ENCODE measurements at regions not wholly inside any gene's neighbourhood (a gene's known extent, or its start where the extent isn't known, plus 50 kb on each side); places are given as distances from the start of the nearest gene placed in this dataset.

DNA sequence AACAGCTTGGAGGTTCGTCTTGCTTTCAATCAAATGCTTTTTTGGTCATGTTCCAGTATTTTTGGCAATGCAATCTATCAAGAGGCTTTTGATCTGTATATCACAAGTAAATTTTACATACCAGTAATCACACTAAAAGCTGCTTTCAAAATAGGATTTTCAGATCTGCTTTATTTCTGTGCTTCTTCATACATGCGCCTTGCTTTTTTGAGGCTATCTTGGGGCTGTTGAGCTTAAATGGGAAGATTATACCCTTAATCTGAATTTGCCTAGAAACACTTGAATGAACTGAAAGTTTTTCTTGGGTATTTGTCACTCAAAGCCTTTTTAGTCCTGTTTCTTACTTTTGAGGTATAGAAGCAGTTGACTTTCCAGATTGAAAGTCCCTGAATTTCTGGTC lies 62.1 kb upstream of the DCBLD2 start:
- no peak for TF ChIP-seq CTCF (conservative IDR thresholded peaks at IDR 0.05; ENCODE audit: low read length)
- DNase-seq (ENCODE audit: low read depth), result no peak
- H3K4me3 ChIP-seq (ENCODE audit: low read length), result no peak overlapping the region

DNA sequence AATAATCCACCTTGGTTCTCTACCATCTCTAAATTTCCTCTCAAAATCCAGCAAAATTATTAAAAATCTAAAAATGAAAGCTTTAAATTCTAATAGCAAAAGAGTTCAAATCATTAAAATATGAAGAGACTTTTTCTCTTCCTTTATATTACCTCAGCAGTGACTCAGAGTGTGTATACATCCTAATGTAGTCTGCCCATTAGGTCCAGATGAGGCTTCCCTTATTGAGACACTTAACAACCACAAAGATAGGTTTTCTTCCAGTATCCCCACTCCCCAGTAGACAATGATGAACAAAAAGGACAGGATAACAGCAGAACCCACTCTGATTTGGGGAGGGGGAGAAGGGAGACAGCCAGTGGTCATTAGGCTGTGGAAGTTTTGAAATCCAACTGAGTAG lies 61.5 kb upstream of the DCBLD2 start:
- TF ChIP-seq CTCF (conservative IDR thresholded peaks at IDR 0.05; ENCODE audit: low read length), result no peak
- no peak for DNase-seq (ENCODE audit: low read depth)
- no peak overlapping the region for H3K4me3 ChIP-seq (ENCODE audit: low read length)

DNA sequence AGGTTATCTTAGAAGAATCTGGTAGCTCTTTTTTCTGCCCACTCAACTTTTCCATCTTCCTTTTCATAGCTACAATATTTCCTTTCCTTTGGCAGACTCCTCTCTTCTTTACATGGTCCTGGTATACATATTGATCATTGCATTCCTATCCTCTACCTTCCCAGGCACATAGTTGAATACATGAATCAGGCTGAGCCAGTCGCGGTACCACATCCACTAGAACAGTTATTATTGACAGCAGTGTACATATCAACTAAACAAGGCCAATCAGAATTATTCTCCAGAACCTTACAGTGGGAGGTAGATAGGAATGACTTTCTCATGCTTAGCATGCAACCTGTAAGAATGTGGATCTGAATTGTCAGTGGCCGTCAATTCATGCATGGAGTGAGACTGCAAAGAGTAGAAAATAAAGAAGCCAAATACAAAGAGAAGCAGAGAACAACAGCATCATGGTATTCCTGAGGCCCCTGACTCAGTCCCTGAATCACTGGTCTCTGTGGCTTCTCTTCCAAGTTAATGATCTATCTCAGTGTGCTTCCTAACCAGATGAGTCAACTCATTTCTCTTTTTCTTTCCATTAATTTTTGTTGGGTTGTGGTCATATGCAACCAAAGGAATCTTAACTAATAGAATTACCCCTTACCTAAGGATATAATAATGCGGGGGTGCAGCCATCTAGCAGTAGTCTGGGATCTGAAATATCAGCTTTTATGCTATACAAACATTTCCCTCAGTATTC lies 60.9 kb upstream of the DCBLD2 start:
- peak; percentile 75 for DNase-seq (ENCODE audit: low read depth)
- TF ChIP-seq CTCF (conservative IDR thresholded peaks at IDR 0.05; ENCODE audit: low read length), result no peak

DNA sequence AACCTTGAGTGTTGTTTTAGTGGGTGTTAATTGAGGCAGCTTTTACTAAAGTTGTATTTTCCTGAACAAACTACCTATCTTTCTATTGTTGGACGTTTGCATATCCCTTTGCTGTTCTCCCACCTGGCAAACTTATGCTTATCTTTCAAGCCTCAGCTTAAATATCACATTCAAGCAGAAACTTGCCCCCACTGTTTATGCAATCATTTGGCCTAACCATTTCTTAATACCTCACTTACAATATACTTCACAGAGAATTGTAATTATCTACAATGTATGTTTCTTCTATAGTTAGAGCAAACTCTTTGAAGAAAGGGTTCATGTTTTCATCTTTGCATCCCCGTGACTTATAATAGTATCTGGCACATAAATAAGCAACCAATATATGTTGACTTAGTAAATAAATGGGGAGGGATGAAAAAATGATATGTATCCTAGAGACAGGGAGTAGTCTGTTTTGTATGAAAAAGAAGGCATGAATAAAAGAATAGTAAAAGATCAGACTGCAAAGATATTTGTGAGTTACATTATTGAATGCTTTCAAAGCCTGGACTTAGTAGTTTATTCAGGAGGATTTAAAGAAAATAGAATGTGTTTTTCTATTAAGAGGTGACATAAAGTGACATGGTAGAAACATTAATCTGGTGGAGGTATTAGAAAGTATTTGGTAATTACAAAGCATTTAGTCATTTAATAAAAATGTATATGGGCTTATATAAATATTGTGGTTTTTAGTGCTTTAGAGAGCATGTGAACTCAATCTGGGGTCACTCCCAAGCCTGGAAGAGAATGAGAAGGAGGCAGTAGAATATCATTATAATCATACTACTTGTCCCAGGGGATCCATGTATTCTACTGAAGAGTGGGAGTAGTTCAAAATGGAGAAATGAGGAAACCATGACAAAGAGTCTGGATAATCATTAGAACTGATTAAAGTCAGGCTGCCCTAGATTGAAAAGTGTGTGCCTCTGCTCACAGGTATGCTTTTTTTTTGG lies 60.0 kb upstream of the DCBLD2 start:
- H3K4me3 ChIP-seq (ENCODE audit: low read length), result no peak overlapping the region
- no peak for TF ChIP-seq CTCF (conservative IDR thresholded peaks at IDR 0.05; ENCODE audit: low read length)
- peak; percentile 73 for DNase-seq (ENCODE audit: low read depth)

More for the DNA sequence above, 60.9 kb upstream of the DCBLD2 start:
- no peak overlapping the region for H3K4me3 ChIP-seq (ENCODE audit: low read length)

GRCh38 chr3:98957681-98958080 lies 56.2 kb upstream of the DCBLD2 start:
- DNase-seq (ENCODE audit: low read depth), result no peak
- no peak overlapping the region for H3K4me3 ChIP-seq (ENCODE audit: low read length)
- TF ChIP-seq CTCF (conservative IDR thresholded peaks at IDR 0.05; ENCODE audit: low read length), result no peak

- TF ChIP-seq CTCF (conservative IDR thresholded peaks at IDR 0.05; ENCODE audit: low read length), result no peak
- H3K4me3 ChIP-seq (ENCODE audit: low read length), result no peak overlapping the region
- DNase-seq (ENCODE audit: low read depth), result no peak
These were observed 54.5 kb upstream of the DCBLD2 start for GRCh38 chr3:98956008-98956407.

All from AG10803 (cell line).